PC-3 (cell line): ENCODE measurements at regions not wholly inside any gene's neighbourhood (a gene's known extent, or its start where the extent isn't known, plus 50 kb on each side); places are given as distances from the start of the nearest gene placed in this dataset.
A peak's percentile ranks its signal among the peaks of the same experiment; 100 is the strongest.

Experiments used
- ATAC-seq: fragments of 200-7000 bp; cut with Tn5 transposase; 2 replicates; pipeline ENCODE4 v1.9.1; 2020; ENCODE audit warnings: mild to moderate bottlenecking, moderate library complexity
- BruUV-seq: library from RNA; stranded (reverse); fragments of 400-500 nt; replicated peaks from 2 replicates; lab custom pipeline; 2021; lab: Mats Ljungman, UMichigan
- CTCF ChIA-PET: fragments of 300-600 bp; sonication (Branson Sonifier 250); formaldehyde crosslinking; loops from one replicate; lab custom pipeline; 2022; ENCODE audit warnings: antibody characterized with exemption; lab: Charles Lee
- POLR2A ChIA-PET: fragments of 300-600 bp; sonication (Branson Sonifier 250); formaldehyde crosslinking; loops from one replicate; lab custom pipeline; 2022; ENCODE audit warnings: antibody characterized with exemption; ENCODE audit not compliant: unreplicated experiment; lab: Charles Lee
- DNase-seq: peaks from one replicate; pipeline ENCODE4 v3.0.0-alpha.2; 2015
- H2AFZ ChIP-seq: fragments of 300-600 bp; sonication (generic); 2 replicates; pipeline ENCODE4 v1.6.0; 2016; ENCODE audit warnings: antibody characterized with exemption, low read length
- H3F3A ChIP-seq: fragments of 300-600 bp; sonication (generic); one replicate; pipeline ENCODE4 v1.6.0; 2017; ENCODE audit warnings: antibody characterized with exemption, low read length, control low read depth, mild to moderate bottlenecking; ENCODE audit not compliant: unreplicated experiment
- H3K27ac ChIP-seq: fragments of 300-600 bp; sonication (generic); 2 replicates; pipeline ENCODE4 v1.5.1; 2016; ENCODE audit warnings: mild to moderate bottlenecking, low read length
- H3K27me3 ChIP-seq: fragments of 300-600 bp; sonication (generic); 2 replicates; pipeline ENCODE4 v1.6.1; 2016; ENCODE audit warnings: low read length, mixed read lengths
- H3K36me3 ChIP-seq: fragments of 300-600 bp; sonication (generic); 2 replicates; pipeline ENCODE4 v1.6.1; 2016; ENCODE audit warnings: low read depth, mixed run types, low read length, mixed read lengths
- H3K4me1 ChIP-seq: fragments of 300-600 bp; sonication (generic); 2 replicates; pipeline ENCODE4 v1.5.1; 2016; ENCODE audit warnings: low read length; ENCODE audit not compliant: insufficient read depth
- H3K4me2 ChIP-seq: fragments of 300-600 bp; sonication (generic); 2 replicates; pipeline ENCODE4 v1.6.0; 2016; ENCODE audit warnings: low read length
- H3K4me3 ChIP-seq: fragments of 300-600 bp; sonication (generic); 2 replicates; pipeline ENCODE4 v1.5.1; 2016; ENCODE audit warnings: mild to moderate bottlenecking, low read length, mixed read lengths
- H3K79me2 ChIP-seq: fragments of 300-600 bp; sonication (generic); 2 replicates; pipeline ENCODE4 v1.6.1; 2017; ENCODE audit warnings: low read length, mixed read lengths
- H3K9ac ChIP-seq: fragments of 300-600 bp; sonication (generic); 2 replicates; pipeline ENCODE4 v1.6.0; 2016; ENCODE audit warnings: mild to moderate bottlenecking, low read length
- H3K9me2 ChIP-seq: fragments of 300-600 bp; sonication (generic); replicated peaks from 2 replicates; pipeline ENCODE4 v1.6.1; 2016; ENCODE audit warnings: mixed run types, low read length, mixed read lengths
- H3K9me3 ChIP-seq: fragments of 300-600 bp; sonication (generic); 2 replicates; pipeline ENCODE4 v1.6.1; 2016; ENCODE audit warnings: low read length, mixed read lengths
- H4K20me1 ChIP-seq: fragments of 300-600 bp; sonication (generic); 2 replicates; pipeline ENCODE4 v1.6.1; 2016; ENCODE audit warnings: low read length, mixed read lengths
- CTCF ChIP-seq: fragments of 300-600 bp; sonication (generic); conservative IDR thresholded peaks from 2 replicates; pipeline ENCODE4 v1.5.1; 2017; ENCODE audit warnings: antibody characterized with exemption, low read depth, mild to moderate bottlenecking, low read length
- EZH2 ChIP-seq: fragments of 300-600 bp; sonication (generic); IDR thresholded peaks from one replicate; pipeline ENCODE4 v1.6.1; 2017; ENCODE audit warnings: antibody characterized with exemption, mild to moderate bottlenecking, low read length; ENCODE audit not compliant: unreplicated experiment
- EZH2phosphoT487 ChIP-seq: fragments of 300-600 bp; sonication (generic); IDR thresholded peaks from 2 replicates; pipeline ENCODE4 v1.6.1; 2018; ENCODE audit warnings: mild to moderate bottlenecking, antibody characterized with exemption, low read length, borderline replicate concordance
- intact Hi-C: fragments of 100-400 bp; cut with micrococcal nuclease; formaldehyde crosslinking; loops from 2 replicates; pipeline ENCODE4 v1.9.0; 2023

- Histone ChIP-seq H3K27ac (peak overlapping the region; percentile 70), H3K4me1 (peaks cover 19% of the 10 kb centered on the region), H3K9me3 (no peaks in the 10 kb centered on the region), H3K27me3 (no peaks in the 10 kb centered on the region), H3K36me3 (no peaks in the 10 kb centered on the region), H3K9me2 (no peaks in the 10 kb centered on the region), H3K79me2 (no peaks in the 10 kb centered on the region), H3K4me2 (peak overlapping the region; percentile 56), H3K9ac (peak overlapping the region; percentile 16; the same call in 1 of the 2 replicates), H3K4me3 (no peak overlapping the region), H3F3A (no peaks in the 10 kb centered on the region), H2AFZ (peak overlapping the region; percentile 46; the same call in 1 of the 2 replicates), H4K20me1 (no peaks in the 10 kb centered on the region)
- DNase-seq = peak; percentile 77
- no peak for TF ChIP-seq EZH2phosphoT487
- TF ChIP-seq EZH2 = no peak
- no peak for TF ChIP-seq CTCF
- BruUV-seq = no TSS peak
- ChIA-PET POLR2A (no interaction called here), CTCF (no interaction called here)
- intact Hi-C loops = no loop called here
- ATAC-seq = peak; percentile 94
Observed at GRCh38 chr6:106799031-106799894, 169.9 kb downstream of the QRSL1 start.

GRCh38 chr6:106797186-106797585 lies 167.8 kb downstream of the QRSL1 start:
- no peak overlapping the region for H3K4me3 ChIP-seq
- H3K9ac ChIP-seq = no peak overlapping the region
- H3K27me3 ChIP-seq = no peaks in the 10 kb centered on the region
- ChIA-PET POLR2A (no interaction called here), CTCF (no interaction called here)
- H3K36me3 ChIP-seq = no peaks in the 10 kb centered on the region
- no peaks in the 10 kb centered on the region for H3K9me2 ChIP-seq
- no peak for ATAC-seq
- H3K4me2 ChIP-seq = no peak overlapping the region
- no peaks in the 10 kb centered on the region for H4K20me1 ChIP-seq
- H3F3A ChIP-seq = no peaks in the 10 kb centered on the region
- no peak for DNase-seq
- no peaks in the 10 kb centered on the region for H3K79me2 ChIP-seq
- H3K9me3 ChIP-seq = no peaks in the 10 kb centered on the region
- peaks cover 19% of the 10 kb centered on the region for H3K4me1 ChIP-seq
- intact Hi-C loops = no loop called here
- no TSS peak for BruUV-seq
- no peak overlapping the region for H3K27ac ChIP-seq
- H2AFZ ChIP-seq = no peak overlapping the region
- TF ChIP-seq CTCF = no peak

GRCh38 chr6:106796781-106797180 lies 167.4 kb downstream of the QRSL1 start:
- no peak overlapping the region for H3K9ac ChIP-seq
- no peaks in the 10 kb centered on the region for H3K9me3 ChIP-seq
- H4K20me1 ChIP-seq = no peaks in the 10 kb centered on the region
- CTCF ChIA-PET = no interaction called here
- H3K4me3 ChIP-seq = no peak overlapping the region
- intact Hi-C loops = no loop called here
- no peaks in the 10 kb centered on the region for H3K36me3 ChIP-seq
- no peak for ATAC-seq
- H3K27ac ChIP-seq = no peak overlapping the region
- H3K4me1 ChIP-seq = peaks cover 19% of the 10 kb centered on the region
- TF ChIP-seq EZH2 (no peak), EZH2phosphoT487 (no peak), CTCF (no peak)
- no peaks in the 10 kb centered on the region for H3K9me2 ChIP-seq
- POLR2A ChIA-PET = no interaction called here
- no peaks in the 10 kb centered on the region for H3F3A ChIP-seq
- no peak for DNase-seq
- H3K27me3 ChIP-seq = no peaks in the 10 kb centered on the region
- H3K4me2 ChIP-seq = no peak overlapping the region
- no peaks in the 10 kb centered on the region for H3K79me2 ChIP-seq
- BruUV-seq = no TSS peak
- no peak overlapping the region for H2AFZ ChIP-seq
